HG03575 (cell line): ENCODE measurements at regions not wholly inside any gene's neighbourhood (a gene's known extent, or its start where the extent isn't known, plus 50 kb on each side); places are given as distances from the start of the nearest gene placed in this dataset.

Experiments used
- ATAC-seq: cut with Tn5 transposase; IDR thresholded peaks from one replicate; pipeline ENCODE4 v1.9.1; 2021; ENCODE audit not compliant: unreplicated experiment, insufficient number of reproducible peaks, low FRiP score; ENCODE audit errors: extremely low read depth

GRCh38 chr4:119939071-119939995 lies 127.3 kb downstream of the MAD2L1 start:
- no peak for ATAC-seq

GRCh38 chr4:119937746-119938145 lies 128.9 kb downstream of the MAD2L1 start:
- no peak for ATAC-seq

DNA sequence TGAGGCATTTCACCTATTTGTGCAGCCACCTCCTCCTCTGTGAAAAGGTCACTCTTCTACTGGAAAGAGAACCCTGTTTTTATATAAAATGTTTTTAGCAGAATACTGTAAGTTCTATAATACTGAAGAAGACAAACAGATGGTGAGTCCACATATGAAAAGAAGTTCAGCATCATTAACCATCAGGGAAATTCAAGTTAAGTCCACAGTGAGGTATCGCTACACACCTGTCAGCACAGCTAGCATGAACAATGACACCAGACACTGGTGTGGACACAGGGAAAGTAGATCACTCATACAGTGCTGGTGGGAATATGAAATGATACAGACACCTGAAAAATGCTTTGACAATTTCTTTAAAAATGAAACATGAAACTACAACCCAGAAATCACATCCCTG lies 133.0 kb downstream of the MAD2L1 start:
- no peak for ATAC-seq

GRCh38 chr4:119932277-119932676 lies 134.4 kb downstream of the MAD2L1 start:
- ATAC-seq = no peak

DNA sequence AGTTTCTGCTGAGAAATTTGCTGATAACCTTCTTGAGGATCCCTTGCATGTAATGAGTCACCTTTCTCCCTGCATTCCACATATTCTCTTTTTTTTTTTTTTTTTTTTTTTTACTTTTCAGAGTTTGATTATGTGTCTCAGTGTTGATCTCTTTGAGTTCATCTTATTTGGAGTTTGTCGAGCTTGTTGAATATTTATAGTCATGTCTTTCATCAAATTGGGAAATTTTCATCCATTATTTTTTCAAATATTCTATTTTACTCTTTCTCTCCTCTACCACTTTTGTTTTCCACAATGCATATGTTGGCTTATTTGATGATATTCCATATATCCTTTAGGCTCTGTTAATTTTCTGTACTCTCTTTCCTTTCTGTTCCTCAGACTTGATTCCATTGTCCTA lies 136.1 kb downstream of the MAD2L1 start:
- ATAC-seq = no peak

DNA sequence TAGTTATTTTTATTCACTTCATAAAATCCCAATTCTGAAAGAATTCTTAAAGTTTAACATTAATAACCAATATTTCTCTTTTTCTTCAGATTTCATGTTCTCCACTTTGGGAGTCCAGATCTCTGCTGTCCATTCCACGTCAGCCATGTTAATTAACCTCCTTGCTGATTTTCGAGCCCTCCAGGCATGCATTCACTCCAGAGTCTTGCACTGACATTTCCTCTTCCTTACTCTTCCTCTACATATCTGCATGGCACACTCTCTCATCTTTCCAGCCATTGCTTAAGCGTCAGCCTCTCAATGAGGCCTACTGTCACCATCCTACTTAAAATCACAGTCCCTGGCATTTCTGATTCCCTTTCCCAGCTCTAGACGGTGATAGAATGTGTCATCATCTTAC lies 144.8 kb downstream of the MAD2L1 start:
- no peak for ATAC-seq

- no peak for ATAC-seq
These were observed 160.4 kb downstream of the MAD2L1 start for GRCh38 chr4:119906277-119906676.

DNA sequence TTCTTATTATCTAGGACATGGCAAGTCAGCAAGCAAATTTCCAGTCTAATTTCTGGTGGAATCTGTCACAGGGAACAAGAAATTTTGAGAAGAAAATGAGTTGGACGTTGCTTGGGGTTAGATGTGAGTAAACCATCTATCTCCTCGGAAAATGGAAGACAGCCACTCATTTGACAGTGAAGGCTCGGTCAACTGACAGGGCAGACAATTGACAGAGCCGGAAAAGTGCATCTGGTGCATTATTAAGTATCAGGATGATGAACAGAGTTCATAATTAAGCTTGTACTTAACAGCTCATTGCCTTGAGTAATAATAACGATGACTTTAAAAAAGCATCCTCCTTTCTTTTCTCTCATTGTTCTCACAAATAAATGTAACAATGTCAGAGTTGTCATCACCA lies 168.4 kb downstream of the MAD2L1 start:
- ATAC-seq = no peak

DNA sequence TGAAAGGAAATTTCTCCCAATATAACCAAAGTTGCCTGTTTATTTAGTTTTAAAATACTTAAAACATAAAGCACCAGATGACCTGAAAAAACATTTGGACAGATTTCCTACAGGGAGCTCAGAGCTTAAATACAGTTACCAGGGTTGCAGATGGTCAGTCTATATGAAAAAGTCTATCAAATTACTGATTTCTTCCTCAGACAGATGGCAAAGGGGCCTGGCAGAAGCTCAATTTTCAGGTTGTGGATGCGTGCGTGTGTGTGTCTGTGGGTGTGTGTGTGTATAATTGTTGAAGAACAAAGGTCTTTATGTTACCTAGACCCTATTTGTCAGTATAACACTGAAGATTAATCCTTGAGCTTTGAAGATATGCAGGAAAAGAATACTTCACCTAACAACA lies 169.4 kb downstream of the MAD2L1 start:
- ATAC-seq = no peak

DNA sequence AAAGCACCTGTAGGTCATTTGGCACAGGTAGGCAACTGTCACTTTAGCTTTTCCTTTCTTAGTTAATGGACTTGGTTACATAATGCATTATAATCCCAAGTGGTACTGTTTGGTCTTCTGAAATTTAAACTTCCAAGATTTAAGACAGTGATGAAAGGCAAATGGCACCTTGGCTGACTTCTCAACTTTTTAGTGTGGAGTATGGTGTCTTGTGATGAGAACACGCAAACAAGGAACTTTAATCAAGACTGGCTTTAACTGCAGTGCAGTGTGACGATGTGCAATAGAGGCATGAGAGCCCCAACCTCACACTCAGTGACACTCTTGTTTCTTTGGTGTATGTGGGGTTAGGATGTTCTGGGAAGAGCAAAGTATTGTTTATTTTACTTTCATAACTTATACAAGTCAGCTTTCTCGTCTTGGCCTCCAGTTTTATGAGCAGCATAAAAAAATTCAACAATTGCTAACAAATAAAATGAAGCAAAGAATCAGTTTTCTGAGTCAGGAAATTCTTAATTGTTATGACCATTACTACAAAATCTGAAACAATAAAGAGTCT lies 171.9 kb downstream of the MAD2L1 start:
- no peak for ATAC-seq

GRCh38 chr4:119873794-119874325 lies 192.8 kb downstream of the MAD2L1 start:
- ATAC-seq = no peak

- ATAC-seq = no peak
These were observed 193.5 kb downstream of the MAD2L1 start for GRCh38 chr4:119873132-119873531.

DNA sequence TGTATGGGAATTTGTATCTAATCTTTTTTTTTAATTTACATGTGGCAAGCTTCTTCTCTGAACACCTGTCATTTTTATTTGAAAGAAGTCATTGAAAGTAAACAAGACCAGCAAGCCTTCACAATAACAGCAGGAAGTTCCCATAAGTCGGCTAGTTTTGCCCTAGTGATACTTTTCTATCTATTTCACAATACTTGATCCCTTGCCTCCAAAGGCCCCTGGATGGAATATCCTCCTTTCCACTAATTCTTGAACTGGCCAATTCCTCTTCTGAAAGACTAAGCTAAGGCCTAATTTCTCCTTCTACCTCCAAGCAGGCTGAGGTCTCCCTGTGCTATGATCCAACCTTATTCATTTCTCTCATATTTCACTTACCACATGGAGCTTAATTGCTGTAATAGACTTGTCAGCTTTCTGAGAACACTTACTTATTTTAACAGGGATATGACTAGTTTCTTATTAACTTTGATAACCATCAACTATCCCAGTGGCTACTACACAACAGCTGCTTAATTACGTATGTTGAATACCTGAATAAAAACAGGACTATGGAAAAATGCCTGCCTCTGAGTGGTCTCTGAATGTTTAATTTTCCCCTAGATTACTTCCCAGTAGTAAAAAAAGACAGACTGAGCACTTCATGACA lies 194.2 kb downstream of the MAD2L1 start:
- no peak for ATAC-seq

DNA sequence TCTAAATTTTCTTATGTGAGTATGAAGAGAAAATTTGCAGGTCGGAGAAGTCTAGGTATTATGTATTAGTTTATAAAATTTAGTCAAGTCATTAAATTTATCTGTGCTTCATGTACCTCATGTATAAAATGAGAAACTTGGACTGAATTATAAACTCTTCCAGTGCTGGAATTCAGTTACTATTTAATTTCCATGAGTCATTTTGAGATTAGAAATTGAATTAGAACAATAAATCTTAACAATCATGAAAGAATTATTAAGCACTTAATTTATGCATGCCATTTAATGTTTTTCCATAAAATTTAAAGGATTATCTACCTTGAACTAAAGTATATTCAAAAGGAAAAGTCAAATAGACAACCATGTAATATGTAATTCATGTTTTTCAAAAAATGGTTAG lies 195.8 kb downstream of the MAD2L1 start:
- ATAC-seq = no peak

- no peak for ATAC-seq
These were observed 200.9 kb downstream of the MAD2L1 start for GRCh38 chr4:119865789-119866188.

GRCh38 chr4:119865389-119865788 lies 201.3 kb downstream of the MAD2L1 start:
- no peak for ATAC-seq

DNA sequence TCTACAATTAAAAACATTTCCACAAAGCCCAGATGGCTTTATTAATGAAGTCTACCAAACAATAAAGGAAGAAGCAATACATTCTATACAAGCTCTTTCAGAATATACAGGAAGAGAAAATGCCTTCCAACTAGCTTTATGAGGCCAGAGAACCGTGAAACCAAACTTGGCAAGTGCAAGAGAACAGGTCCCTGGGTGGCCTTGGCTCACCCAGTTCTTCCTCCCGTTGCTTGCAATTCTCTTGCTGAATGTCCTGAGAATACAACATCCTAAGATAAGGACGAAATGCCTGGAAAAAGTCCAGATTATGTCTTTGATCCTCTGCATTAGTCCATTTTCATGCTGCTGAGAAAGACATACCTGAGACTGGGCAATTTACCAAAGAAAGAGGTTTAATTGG lies 204.9 kb downstream of the MAD2L1 start:
- no peak for ATAC-seq

- ATAC-seq = no peak
These were observed 208.5 kb downstream of the MAD2L1 start for GRCh38 chr4:119858176-119858575.

- ATAC-seq = no peak
These were observed 212.3 kb downstream of the MAD2L1 start for GRCh38 chr4:119854364-119854763.

- no peak for ATAC-seq
These were observed 215.0 kb downstream of the MAD2L1 start for GRCh38 chr4:119851649-119852048.
